ENCODE measurements at regions not wholly inside any gene's neighbourhood (a gene's known extent, or its start where the extent isn't known, plus 50 kb on each side); places are given as distances from the start of the nearest gene placed in this dataset.

DNA sequence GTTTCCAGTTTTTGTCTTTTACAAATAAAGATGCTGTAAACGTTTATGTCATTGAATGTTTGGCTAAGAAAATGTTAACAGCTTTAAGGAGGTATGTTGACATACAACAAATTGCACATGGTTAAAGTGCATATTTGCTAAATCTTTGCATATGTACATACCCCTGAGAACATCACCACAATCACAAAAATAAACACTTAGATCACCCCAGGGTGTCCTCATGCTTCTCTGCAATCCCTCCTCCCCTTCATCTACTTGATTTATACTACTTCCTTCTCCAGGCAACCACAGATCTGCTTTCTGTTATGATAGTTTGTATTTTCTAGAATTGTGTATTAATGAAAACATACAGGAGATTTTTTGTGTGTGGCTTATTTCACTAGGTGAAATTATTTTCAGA, 209.5 kb downstream of the GLRX3 start:
- no peak for TF ChIP-seq POLR2A (IDR thresholded peaks at IDR 0.05)
- TF ChIP-seq, protein P1, sequence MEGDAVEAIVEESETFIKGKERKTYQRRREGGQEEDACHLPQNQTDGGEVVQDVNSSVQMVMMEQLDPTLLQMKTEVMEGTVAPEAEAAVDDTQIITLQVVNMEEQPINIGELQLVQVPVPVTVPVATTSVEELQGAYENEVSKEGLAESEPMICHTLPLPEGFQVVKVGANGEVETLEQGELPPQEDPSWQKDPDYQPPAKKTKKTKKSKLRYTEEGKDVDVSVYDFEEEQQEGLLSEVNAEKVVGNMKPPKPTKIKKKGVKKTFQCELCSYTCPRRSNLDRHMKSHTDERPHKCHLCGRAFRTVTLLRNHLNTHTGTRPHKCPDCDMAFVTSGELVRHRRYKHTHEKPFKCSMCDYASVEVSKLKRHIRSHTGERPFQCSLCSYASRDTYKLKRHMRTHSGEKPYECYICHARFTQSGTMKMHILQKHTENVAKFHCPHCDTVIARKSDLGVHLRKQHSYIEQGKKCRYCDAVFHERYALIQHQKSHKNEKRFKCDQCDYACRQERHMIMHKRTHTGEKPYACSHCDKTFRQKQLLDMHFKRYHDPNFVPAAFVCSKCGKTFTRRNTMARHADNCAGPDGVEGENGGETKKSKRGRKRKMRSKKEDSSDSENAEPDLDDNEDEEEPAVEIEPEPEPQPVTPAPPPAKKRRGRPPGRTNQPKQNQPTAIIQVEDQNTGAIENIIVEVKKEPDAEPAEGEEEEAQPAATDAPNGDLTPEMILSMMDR (IDR thresholded peaks at IDR 0.05 in 4 of 5, conservative IDR thresholded peaks at IDR 0.05 in 1 of 5): no peak
